ENCODE measurements at regions not wholly inside any gene's neighbourhood (a gene's known extent, or its start where the extent isn't known, plus 50 kb on each side); places are given as distances from the start of the nearest gene placed in this dataset.

DNA sequence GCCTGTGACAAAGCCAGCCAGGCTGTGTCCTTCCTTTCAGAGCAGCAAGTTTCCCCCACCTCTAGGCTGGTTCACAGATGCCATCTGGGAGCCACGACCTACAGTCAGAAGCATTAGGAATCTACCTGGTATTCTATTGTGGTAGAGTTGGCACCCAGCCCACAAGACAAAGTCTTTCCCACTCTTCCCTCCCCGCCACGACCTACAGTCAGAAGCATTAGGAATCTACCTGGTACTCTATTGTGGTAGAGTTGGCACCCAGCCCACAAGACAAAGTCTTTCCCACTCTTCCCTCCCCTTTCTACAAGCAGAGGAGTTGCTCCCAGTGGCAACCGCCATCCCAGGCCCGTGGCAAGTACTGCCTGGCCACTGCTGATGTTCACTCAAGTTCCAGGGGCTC, 157.8 kb upstream of the TNC start:
- TF ChIP-seq, protein P1, sequence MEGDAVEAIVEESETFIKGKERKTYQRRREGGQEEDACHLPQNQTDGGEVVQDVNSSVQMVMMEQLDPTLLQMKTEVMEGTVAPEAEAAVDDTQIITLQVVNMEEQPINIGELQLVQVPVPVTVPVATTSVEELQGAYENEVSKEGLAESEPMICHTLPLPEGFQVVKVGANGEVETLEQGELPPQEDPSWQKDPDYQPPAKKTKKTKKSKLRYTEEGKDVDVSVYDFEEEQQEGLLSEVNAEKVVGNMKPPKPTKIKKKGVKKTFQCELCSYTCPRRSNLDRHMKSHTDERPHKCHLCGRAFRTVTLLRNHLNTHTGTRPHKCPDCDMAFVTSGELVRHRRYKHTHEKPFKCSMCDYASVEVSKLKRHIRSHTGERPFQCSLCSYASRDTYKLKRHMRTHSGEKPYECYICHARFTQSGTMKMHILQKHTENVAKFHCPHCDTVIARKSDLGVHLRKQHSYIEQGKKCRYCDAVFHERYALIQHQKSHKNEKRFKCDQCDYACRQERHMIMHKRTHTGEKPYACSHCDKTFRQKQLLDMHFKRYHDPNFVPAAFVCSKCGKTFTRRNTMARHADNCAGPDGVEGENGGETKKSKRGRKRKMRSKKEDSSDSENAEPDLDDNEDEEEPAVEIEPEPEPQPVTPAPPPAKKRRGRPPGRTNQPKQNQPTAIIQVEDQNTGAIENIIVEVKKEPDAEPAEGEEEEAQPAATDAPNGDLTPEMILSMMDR (IDR thresholded peaks at IDR 0.05) = no peak
- Histone ChIP-seq H3K36me3 (no peaks in the 10 kb centered on the region), H3K9me3 (peaks cover 0 to 6% (median 0%) of the 10 kb centered on the region in 11 donors), H3K4me1 (no peaks in the 10 kb centered on the region), H3K4me3 (no peak overlapping the region), H3K27me3 (peaks cover 0 to 4% (median 0%) of the 10 kb centered on the region in 7 donors), H3K27ac (no peak overlapping the region)
- WGBS, 2 donors = 89 to 91% methylated on average over 5 of the region's 5 CpGs
- intact Hi-C loops (cut with DNase I) = loop anchor here in 1 of 10 donors (10.0 kb wide), 1 partner anchor 51 kb away; no protein-coding TSS in a partner anchor
- DNase-seq (no peak), ATAC-seq (no peak)

DNA sequence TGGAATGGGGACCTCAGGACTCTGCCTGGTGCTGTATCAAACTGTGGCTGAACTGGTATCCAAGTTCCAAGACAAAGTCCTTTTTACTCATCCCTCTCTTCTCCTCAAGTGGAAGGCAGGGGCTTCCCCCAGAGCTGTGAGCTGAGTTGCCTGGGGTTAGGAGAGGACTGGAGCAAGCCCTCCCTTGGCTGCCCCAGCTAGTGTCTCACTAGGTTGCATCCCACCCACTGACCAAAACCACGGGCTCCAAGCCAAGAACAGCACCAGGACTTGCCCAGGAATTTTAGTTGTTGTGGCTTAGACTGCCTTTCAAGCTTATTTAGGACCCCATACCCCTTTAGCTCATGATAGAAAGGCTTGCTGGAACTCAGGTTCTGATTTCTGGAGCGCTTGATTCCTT, 158.7 kb upstream of the TNC start:
- TF ChIP-seq, protein P1 (IDR thresholded peaks at IDR 0.05) = no peak
- H3K4me3 ChIP-seq = no peak overlapping the region
- ATAC-seq (no peak), DNase-seq (no peak)
- no peaks in the 10 kb centered on the region for H3K4me1 ChIP-seq
- peaks cover 0 to 3% (median 0%) of the 10 kb centered on the region in 11 donors for H3K9me3 ChIP-seq
- 86 to 94% methylated on average over 2 of the region's 2 CpGs for WGBS, 2 donors
- no peak overlapping the region for H3K27ac ChIP-seq
- no peaks in the 10 kb centered on the region for H3K36me3 ChIP-seq
- H3K27me3 ChIP-seq = peaks cover 0 to 4% (median 0%) of the 10 kb centered on the region in 7 donors
- intact Hi-C loops (cut with DNase I) = loop anchor here in 1 of 10 donors (10.0 kb wide), 1 partner anchor 52 kb away; no protein-coding TSS in a partner anchor

DNA sequence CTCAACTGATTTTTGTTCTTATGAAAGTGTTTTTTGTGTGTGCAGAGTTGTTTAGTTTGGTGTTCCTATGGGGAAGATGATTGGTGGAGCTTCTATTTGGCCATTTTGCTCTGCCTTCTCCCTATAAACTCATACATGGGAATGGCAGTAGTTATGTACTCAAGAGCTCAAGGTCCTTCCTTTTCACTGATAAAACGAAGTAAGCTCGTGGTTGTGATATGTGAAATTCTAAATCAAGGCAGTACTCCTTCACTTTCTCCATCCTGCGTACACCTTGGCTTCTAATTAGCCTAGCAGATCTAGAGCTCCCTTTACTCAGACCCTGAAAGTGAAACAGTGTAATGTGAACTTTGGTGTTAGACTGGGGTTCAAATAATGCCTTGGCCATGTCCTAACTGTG, 159.3 kb upstream of the TNC start:
- no peak overlapping the region for H3K4me3 ChIP-seq
- no peak for DNase-seq
- no peak overlapping the region for H3K27ac ChIP-seq
- 79 to 92% methylated on average over 3 of the region's 3 CpGs for WGBS, 2 donors
- no peak for ATAC-seq
- peaks cover 0 to 3% (median 0%) of the 10 kb centered on the region in 11 donors for H3K9me3 ChIP-seq
- intact Hi-C loops (cut with DNase I) = loop anchor here in 1 of 10 donors (10.0 kb wide), 1 partner anchor 52 kb away; no protein-coding TSS in a partner anchor
- TF ChIP-seq, protein P1 (IDR thresholded peaks at IDR 0.05) = no peak
- H3K36me3 ChIP-seq = no peaks in the 10 kb centered on the region
- peaks cover 0 to 4% (median 0%) of the 10 kb centered on the region in 7 donors for H3K27me3 ChIP-seq
- H3K4me1 ChIP-seq = no peaks in the 10 kb centered on the region

DNA sequence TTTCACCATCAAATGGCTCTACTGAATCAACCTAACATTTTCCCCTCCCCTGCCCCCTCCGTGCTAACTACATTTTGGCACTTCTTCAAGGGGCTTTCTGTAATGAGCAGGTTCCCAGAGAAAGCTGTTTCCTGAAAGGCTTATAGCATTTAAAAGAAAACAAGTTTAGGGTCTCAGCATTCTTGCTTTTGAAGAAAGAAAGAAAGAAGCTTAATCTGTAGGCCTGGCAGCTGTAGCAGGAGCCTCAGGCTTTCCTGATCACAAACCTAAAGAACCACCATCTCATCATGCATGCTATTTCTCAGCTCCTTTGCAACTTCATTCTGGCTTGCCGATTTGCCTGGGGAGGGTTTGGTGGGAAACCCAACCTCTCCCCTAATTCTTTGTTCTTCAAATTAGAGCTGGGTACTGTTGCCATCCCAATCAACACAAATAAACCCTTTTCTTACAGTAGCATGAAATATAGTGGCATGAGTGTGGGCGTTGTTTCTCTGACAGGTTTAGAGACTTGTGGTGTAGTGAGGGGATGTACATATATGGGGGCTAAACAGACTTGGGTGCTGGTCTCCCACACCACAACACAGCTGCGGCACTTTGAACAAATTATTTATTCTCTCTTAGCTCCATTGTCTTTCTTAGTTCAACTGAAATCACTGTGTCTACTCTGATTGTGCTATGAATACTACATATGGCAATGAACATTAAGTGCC, 160.5 kb upstream of the TNC start:
- no peaks in the 10 kb centered on the region for H3K36me3 ChIP-seq
- 58 to 59% methylated on average over 4 of the region's 4 CpGs for WGBS, 2 donors
- H3K9me3 ChIP-seq = peaks cover 0 to 3% (median 0%) of the 10 kb centered on the region in 11 donors
- H3K27ac ChIP-seq = no peak overlapping the region
- H3K4me1 ChIP-seq = no peaks in the 10 kb centered on the region
- intact Hi-C loops (cut with DNase I) = loop anchor here in 1 of 10 donors (10.0 kb wide), 1 partner anchor 54 kb away; no protein-coding TSS in a partner anchor
- ATAC-seq = no peak
- H3K27me3 ChIP-seq = peaks cover 0 to 4% (median 0%) of the 10 kb centered on the region in 7 donors
- TF ChIP-seq, protein P1 (IDR thresholded peaks at IDR 0.05) = no peak
- no peak overlapping the region for H3K4me3 ChIP-seq
- no peak for DNase-seq
